Endothelial cell of umbilical vein (primary cell): ENCODE measurements at regions not wholly inside any gene's neighbourhood (a gene's known extent, or its start where the extent isn't known, plus 50 kb on each side); places are given as distances from the start of the nearest gene placed in this dataset.

ENCODE experiments used
- CTCF ChIP-seq, 2 donors: IDR thresholded peaks; 1 replicate in 1 of 2; 2 replicates in 1 of 2; pipeline ENCODE4 v1.5.1; 2011; ENCODE audit warnings: low read length in 2 of 2, mild to moderate bottlenecking in 2 of 2, moderate library complexity in 2 of 2, control low read depth in 1 of 2, inconsistent platforms in 1 of 2, low read depth in 1 of 2; ENCODE audit not compliant: insufficient read depth in 1 of 2; ENCODE audit errors: extremely low read depth in 1 of 2
- EZH2 ChIP-seq: IDR thresholded peaks from 2 replicates; pipeline ENCODE4 v1.6.1; 2012; ENCODE audit warnings: borderline replicate concordance, low read depth, mild to moderate bottlenecking, moderate library complexity, low read length, inconsistent platforms; ENCODE audit not compliant: severe bottlenecking
- POLR2A ChIP-seq: IDR thresholded peaks from 2 replicates; pipeline ENCODE4 v1.6.1; 2012; ENCODE audit warnings: low read depth, mild to moderate bottlenecking, control low read depth, low read length

- TF ChIP-seq POLR2A: no peak
- no peak for TF ChIP-seq CTCF (IDR thresholded peaks at IDR 0.05; ENCODE audit: extremely low read depth in 1 of 2, insufficient read depth in 1 of 2, low read depth in 1 of 2, low read length in 2 of 2)
- no peak for TF ChIP-seq EZH2
These were observed 222.4 kb upstream of the ESRRG start for GRCh38 chr1:216945538-216946080.
